ENCODE measurements at regions not wholly inside any gene's neighbourhood (a gene's known extent, or its start where the extent isn't known, plus 50 kb on each side); places are given as distances from the start of the nearest gene placed in this dataset.

GRCh38 chr12:90112666-90113065 is 404.0 kb upstream of the ATP2B1 start:
- no peak for TF ChIP-seq POLR2A (IDR thresholded peaks at IDR 0.05)
- no peak for TF ChIP-seq CTCF (IDR thresholded peaks at IDR 0.05)

All from sigmoid colon (tissue), 3 donors.